Activated CD4-positive, CD25-positive, alpha-beta regulatory T cell (primary cell): ENCODE measurements at regions not wholly inside any gene's neighbourhood (a gene's known extent, or its start where the extent isn't known, plus 50 kb on each side); places are given as distances from the start of the nearest gene placed in this dataset.

Experiments
- DNase-seq, 4 experiments: peaks; one replicate each; lab custom pipeline; 2025; lab: John Stamatoyannopoulos, UW

- DNase-seq = no peak
Measured at GRCh38 chr1:222168621-222169020, 379.3 kb downstream of the HHIPL2 start.

GRCh38 chr1:222167896-222168295, 380.0 kb downstream of the HHIPL2 start:
- no peak for DNase-seq

DNA sequence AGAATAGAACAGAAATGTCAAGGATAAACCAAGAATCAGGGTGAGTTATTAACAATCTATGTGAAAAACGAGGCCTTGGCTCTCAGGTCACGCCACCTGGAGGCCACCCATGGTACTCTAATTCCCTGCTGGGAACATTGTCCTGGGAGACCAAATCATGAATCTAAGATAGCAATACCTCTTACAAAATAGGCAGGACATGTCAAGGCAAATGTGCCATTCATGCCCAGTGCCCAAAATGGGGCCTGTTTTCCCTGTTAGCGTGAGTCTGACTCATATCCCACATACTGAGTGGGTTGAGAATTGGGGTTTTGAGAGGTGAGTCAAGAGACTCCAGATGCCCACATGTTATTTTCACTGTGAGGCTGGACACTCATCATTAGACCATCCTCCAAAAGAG, 380.8 kb downstream of the HHIPL2 start:
- no peak for DNase-seq

DNA sequence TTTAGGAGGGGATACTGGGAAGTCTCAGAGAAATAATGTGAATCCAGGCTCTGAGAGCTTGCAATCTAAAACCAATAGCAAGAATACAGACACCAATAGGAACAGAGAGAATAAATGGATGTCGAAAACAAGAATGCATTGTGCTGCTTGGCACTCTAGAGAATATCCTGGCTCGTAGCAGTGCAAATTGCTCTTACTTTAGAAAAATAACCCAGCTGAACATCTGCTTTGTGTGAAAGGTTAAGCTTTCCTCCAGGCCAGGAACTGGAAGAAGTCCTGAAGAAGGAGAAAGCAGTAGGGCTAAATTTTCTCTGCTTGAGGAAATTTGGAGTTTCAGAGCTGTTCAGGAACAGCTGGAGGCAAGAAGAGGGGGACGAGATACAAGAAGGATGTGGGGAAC, 382.3 kb downstream of the HHIPL2 start:
- no peak for DNase-seq

GRCh38 chr1:222163895-222164294, 384.0 kb downstream of the HHIPL2 start:
- DNase-seq = no peak

GRCh38 chr1:222161676-222162075, 386.2 kb downstream of the HHIPL2 start:
- no peak for DNase-seq

- DNase-seq = no peak
Measured at GRCh38 chr1:222157612-222158011, 390.3 kb downstream of the HHIPL2 start.

DNA sequence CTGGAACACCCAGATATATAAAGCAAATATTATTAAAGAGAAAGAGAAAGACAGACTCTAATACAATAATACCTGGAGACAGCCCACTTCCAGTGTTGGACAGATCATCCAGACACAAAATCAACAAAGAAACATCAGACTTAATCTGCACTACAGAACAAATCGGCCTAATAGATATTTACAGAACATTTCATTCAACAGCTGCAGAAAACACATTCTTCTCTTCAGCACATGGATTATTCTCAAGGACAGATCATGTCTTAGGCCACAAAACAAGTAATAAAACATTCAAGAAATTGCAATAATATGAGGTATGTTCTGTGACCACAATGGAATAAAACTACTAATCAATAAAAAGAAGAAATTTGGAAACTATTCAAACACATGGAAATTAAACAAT, 398.3 kb upstream of the DUSP10 start:
- DNase-seq = no peak

DNA sequence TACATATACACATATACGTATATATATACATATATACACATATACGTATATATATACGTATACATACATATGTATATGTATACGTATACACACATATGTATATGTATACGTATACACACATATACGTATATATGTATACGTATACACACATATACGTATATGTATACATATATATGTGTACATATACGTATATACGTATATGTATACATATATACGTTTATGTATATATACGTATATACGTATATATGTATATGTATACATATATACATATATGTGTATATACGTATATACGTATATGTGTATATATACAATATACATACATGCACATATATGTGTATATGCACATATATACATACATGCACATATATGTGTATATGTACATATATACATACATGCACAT, 396.2 kb upstream of the DUSP10 start:
- DNase-seq = no peak

- no peak for DNase-seq
Measured at GRCh38 chr1:222136869-222137268, 395.0 kb upstream of the DUSP10 start.

DNA sequence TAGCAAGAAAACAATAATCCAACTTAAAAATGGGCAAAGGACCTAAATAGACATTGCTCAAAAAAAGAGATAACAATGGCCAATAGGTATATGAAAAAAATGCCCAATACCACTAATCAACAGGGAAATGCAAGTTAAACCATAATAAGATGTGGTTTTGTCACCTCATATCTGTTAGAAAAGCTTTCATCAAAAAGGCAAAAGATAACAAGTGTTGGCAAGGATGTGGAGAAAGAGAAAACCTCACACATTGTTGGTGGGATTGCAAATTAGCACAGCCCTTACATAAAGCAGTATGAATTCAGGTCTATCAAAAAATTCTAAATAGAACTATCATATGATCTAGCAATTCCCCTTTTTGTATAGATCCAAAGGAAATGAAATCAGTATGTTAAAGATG, 387.2 kb upstream of the DUSP10 start:
- DNase-seq = no peak

- no peak for DNase-seq
Measured at GRCh38 chr1:222127526-222128152, 385.8 kb upstream of the DUSP10 start.

DNA sequence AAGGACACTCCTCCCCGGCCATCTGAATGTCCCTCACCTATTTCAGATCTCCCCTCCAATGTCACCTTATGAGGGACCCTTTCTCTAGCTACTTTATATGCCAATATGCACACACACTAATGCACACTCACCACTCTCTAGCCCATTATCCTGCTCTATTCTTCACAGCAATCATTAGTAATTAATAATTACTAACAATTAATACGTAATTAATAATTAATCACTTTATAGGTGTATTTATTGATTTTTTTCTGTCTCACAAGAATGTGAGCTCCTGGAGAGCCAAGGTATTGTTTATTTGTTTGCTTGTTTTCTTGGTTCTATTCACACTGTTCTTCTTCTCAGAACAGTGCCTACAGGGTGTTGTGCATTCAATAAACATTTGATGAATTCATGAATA, 385.2 kb upstream of the DUSP10 start:
- no peak for DNase-seq

- DNase-seq = no peak
Measured at GRCh38 chr1:222126052-222126451, 384.2 kb upstream of the DUSP10 start.

DNA sequence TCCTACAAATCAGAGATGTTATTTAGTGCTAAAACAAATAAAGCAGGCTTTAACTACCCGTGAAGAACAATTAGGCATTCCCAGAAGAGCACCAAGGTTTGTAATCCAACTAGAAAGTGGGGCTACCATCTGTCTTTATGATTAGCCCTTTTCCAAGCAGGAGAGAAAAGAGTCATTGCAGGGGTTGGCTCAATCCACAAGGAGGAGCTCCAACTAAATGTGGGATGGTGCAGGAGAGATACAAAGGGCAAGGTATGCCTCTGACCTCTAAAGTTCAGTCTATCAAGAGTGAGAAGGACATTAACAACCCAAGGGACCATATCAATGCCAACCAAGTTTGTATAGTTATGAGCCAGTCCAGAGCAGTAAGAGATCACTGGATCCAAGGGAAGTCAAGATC, 382.7 kb upstream of the DUSP10 start:
- no peak for DNase-seq

DNA sequence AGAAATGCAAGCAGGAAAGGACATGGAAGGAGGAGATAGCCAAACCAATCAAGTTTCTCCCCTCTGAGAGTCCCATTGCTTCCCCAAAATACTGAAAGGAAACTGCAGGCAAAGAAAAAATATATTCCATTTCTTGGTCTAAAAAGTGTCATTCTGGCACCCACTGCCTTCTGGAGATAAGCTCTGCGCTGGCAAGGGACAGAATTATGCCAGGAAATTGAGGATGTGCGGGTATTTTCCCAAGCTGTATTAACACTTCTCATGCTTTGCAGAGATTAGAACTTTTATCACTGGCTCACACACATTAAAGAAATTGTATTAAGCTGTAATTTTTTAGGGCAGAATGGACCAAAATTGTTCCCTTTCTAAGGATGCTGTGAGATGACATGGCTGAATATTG, 381.2 kb upstream of the DUSP10 start:
- no peak for DNase-seq

- DNase-seq = no peak
Measured at GRCh38 chr1:222117809-222118208, 375.9 kb upstream of the DUSP10 start.

DNA sequence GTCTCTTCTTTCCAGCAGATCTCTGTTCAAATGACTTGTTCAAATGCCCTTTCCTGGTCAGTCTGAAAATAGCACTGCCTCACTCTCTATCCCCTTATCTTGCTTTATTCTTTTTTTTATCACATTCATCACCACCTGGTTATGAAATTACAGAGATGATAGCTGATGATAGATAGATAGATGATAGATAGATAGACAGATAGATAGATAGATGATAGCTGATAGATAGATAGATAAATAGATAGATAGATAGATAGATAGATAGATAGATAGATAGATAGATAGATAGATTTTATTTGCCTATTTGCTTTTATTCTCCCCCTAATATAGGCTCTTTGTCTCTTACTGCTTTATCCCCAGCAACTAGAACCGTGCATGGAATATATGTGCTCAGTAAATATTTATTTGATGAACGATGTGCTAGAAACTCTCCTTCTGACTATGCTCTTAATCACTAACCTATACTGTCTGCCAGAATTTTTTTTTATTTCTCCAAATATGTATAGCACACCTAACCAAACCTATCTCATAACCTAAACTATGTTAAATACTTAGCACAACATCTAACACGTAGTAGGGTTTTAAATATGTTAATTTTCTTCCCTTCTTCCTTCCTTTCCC, 372.8 kb upstream of the DUSP10 start:
- DNase-seq = no peak

DNA sequence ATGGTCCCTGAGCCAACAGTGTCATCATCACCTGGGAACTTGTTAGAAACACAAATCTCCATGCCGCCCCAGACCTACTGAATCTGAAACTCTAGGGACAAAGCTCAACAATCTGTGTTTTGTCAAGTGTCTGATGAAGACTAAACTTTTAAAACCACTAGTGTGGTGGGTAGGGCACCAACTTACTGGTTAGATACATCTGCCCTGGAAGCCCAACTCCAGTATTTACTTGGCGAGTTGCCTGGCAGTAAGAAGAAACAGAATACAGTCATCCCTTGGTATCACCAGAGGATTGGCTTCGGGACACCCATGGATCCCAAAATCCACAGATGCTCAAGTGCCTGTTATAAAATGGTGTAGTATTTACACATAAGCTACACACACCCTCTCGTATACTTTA, 367.9 kb upstream of the DUSP10 start:
- no peak for DNase-seq

GRCh38 chr1:222107975-222108374, 366.1 kb upstream of the DUSP10 start:
- DNase-seq = no peak

GRCh38 chr1:222107267-222107666, 365.4 kb upstream of the DUSP10 start:
- DNase-seq = no peak

DNA sequence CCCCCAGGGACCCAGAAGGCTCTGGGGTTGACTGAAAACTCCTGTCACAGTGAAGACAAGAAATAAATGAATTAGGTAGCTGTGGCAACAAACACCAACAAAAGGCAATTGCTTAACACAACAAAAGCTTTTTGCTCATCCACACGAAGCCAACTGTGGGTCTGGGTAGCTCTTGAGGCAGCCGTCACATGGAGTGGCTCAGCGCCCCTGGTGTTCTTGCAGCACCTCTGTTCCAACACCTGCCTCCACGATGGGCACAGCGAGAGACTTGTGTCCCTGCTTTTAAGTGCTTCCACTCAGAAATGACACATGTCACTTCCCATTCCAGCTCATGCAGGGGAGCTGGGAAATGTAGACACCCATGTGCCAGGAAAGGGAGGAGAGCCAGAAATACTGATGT, 364.5 kb upstream of the DUSP10 start:
- DNase-seq = no peak

DNA sequence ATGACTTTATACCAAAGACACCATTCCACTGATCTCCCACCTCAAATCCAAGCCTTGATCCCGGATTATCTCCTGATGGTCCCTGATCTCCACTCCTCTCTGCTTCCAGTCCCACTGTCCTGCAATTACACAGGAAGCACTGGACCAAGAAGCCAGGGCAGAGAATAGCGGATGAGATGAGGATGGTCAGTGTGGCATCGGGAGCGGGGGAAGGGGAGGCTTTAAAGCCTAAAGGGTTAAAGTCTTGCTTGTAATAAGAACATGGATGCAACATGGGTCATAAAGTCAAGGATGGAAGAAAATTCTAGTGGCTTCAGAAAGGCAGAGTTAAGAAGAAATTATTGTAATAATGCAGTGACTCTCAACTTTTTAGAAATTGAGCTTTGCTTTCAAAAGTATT, 364.0 kb upstream of the DUSP10 start:
- DNase-seq = no peak

- DNase-seq = no peak
Measured at GRCh38 chr1:222105393-222105737, 363.5 kb upstream of the DUSP10 start.
